NB4 (cell line): ENCODE measurements at regions not wholly inside any gene's neighbourhood (a gene's known extent, or its start where the extent isn't known, plus 50 kb on each side); places are given as distances from the start of the nearest gene placed in this dataset.

Source experiments
- CTCF ChIP-seq: IDR thresholded peaks from one replicate; pipeline ENCODE4 v1.5.1; 2012; ENCODE audit warnings: low read depth, low read length
- MYC ChIP-seq: IDR thresholded peaks from 2 replicates; pipeline ENCODE4 v1.6.1; 2011; ENCODE audit warnings: low read depth, low read length
- POLR2A ChIP-seq: IDR thresholded peaks from 2 replicates; pipeline ENCODE4 v1.6.1; 2011; ENCODE audit warnings: mild to moderate bottlenecking; ENCODE audit not compliant: insufficient read length; ENCODE audit errors: extremely low read depth
- TF ChIP-seq, protein P1 (sequence below): IDR thresholded peaks from 2 replicates; pipeline ENCODE4 v1.6.1; 2011; ENCODE audit warnings: low read depth, low read length

- TF ChIP-seq POLR2A (no peak), CTCF (no peak), MYC (no peak)
- TF ChIP-seq, protein P1, sequence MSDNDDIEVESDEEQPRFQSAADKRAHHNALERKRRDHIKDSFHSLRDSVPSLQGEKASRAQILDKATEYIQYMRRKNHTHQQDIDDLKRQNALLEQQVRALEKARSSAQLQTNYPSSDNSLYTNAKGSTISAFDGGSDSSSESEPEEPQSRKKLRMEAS, result no peak
Measured at GRCh38 chr2:239693761-239694415, 293.1 kb upstream of the HDAC4 start.
